ENCODE measurements at regions not wholly inside any gene's neighbourhood (a gene's known extent, or its start where the extent isn't known, plus 50 kb on each side); places are given as distances from the start of the nearest gene placed in this dataset.

DNA sequence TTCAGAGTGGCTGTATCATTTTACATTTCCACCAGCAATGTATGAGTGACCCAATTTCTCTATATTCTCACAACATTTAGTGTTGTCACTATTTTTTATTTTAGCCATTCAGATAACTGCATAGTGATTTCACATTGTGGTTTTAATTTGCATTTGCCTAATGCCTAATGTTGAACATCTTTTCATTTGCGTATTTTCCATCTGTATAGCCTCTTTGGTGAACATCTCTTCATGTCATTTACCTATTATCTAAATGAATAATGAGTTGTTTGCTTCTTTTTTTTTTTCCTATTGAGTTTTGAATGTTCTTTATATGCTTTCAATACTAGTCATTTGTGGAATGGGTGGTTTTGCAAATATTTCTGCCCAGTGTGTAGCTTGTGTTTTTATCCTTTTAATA is 120.9 kb upstream of the CPHXL start:
- H3K36me3 ChIP-seq (ENCODE audit: control insufficient read depth in 2 of 2, extremely low read depth in 1 of 2, insufficient read depth in 2 of 2, low read length in 2 of 2) = no peaks in the 10 kb centered on the region
- no TSS peak for BruUV-seq (replicated peaks)
- H3K27ac ChIP-seq (ENCODE audit: insufficient read depth, low read depth, low read length) = no peak overlapping the region
- no peak overlapping the region for H3K4me3 ChIP-seq (replicated peaks in 1 of 3; ENCODE audit: insufficient read depth in 1 of 3, low read depth in 1 of 3, low read length in 3 of 3)
- FAIRE-seq (no peak), DNase-seq (ENCODE audit: low read depth, low spot score) (no peak)
- H3K9me3 ChIP-seq (replicated peaks; ENCODE audit: control insufficient read depth, insufficient read depth, low read length) = no peaks in the 10 kb centered on the region
- H4K20me1 ChIP-seq (replicated peaks; ENCODE audit: control insufficient read depth, extremely low read depth, insufficient read depth, low read length) = no peaks in the 10 kb centered on the region
- TF ChIP-seq GATA2 (IDR thresholded peaks at IDR 0.05; ENCODE audit: insufficient read depth, insufficient read length, low read depth, low read length) (no peak), FOS (IDR thresholded peaks at IDR 0.05; ENCODE audit: borderline replicate concordance, insufficient read depth, low read length) (no peak), MYC (IDR thresholded peaks at IDR 0.05; ENCODE audit: low read depth, low read length) (no peak), MAX (IDR thresholded peaks at IDR 0.05; ENCODE audit: insufficient read depth, insufficient read length) (no peak), POLR2AphosphoS5 (IDR thresholded peaks at IDR 0.05; ENCODE audit: insufficient read depth, low read depth, low read length) (no peak), EZH2 (IDR thresholded peaks at IDR 0.05; ENCODE audit: borderline replicate concordance, low read depth, low read length, severe bottlenecking) (no peak), POLR2A (IDR thresholded peaks at IDR 0.05; ENCODE audit: low read depth, low read length) (no peak), JUN (IDR thresholded peaks at IDR 0.05; ENCODE audit: borderline replicate concordance, insufficient read depth, insufficient read length, low read depth) (no peak)
- TF ChIP-seq, protein P1, sequence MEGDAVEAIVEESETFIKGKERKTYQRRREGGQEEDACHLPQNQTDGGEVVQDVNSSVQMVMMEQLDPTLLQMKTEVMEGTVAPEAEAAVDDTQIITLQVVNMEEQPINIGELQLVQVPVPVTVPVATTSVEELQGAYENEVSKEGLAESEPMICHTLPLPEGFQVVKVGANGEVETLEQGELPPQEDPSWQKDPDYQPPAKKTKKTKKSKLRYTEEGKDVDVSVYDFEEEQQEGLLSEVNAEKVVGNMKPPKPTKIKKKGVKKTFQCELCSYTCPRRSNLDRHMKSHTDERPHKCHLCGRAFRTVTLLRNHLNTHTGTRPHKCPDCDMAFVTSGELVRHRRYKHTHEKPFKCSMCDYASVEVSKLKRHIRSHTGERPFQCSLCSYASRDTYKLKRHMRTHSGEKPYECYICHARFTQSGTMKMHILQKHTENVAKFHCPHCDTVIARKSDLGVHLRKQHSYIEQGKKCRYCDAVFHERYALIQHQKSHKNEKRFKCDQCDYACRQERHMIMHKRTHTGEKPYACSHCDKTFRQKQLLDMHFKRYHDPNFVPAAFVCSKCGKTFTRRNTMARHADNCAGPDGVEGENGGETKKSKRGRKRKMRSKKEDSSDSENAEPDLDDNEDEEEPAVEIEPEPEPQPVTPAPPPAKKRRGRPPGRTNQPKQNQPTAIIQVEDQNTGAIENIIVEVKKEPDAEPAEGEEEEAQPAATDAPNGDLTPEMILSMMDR (IDR thresholded peaks at IDR 0.05; ENCODE audit: extremely low read depth in 1 of 2, insufficient read depth in 1 of 2, low read depth in 1 of 2, low read length in 2 of 2) = no peak
- no peak overlapping the region for H2AFZ ChIP-seq (ENCODE audit: low read depth, low read length)
- no peaks in the 10 kb centered on the region for H3K27me3 ChIP-seq (ENCODE audit: control insufficient read depth in 2 of 2, insufficient read depth in 2 of 2, low read length in 2 of 2)
- H3K4me1 ChIP-seq (ENCODE audit: control insufficient read depth, extremely low read depth, insufficient read depth, low read length) = no peaks in the 10 kb centered on the region
- H3K9me1 ChIP-seq (replicated peaks; ENCODE audit: control insufficient read depth, extremely low read depth, insufficient read depth, low read length) = no peaks in the 10 kb centered on the region
- dilution Hi-C loops (cut with MboI; ENCODE audit: extremely low pct_ligation_motif_present, low sequenced_read_pairs) = no loop called here
- CTCF ChIA-PET = no interaction called here
- H3K79me2 ChIP-seq (ENCODE audit: control insufficient read depth, insufficient read depth, low read length) = no peaks in the 10 kb centered on the region
- POLR2A ChIA-PET = no interaction called here
- intact Hi-C loops (cut with micrococcal nuclease) = no loop called here
- no peak overlapping the region for H3K9ac ChIP-seq (replicated peaks; ENCODE audit: extremely low read depth, insufficient read depth, low read length)
- H3K4me2 ChIP-seq (ENCODE audit: insufficient read depth, low read length) = no peak overlapping the region

Measured in endothelial cell of umbilical vein (primary cell).